ENCODE measurements at regions not wholly inside any gene's neighbourhood (a gene's known extent, or its start where the extent isn't known, plus 50 kb on each side); places are given as distances from the start of the nearest gene placed in this dataset.

- no peak overlapping the region for H3K4me3 ChIP-seq (ENCODE audit: control insufficient read depth, low read depth, low read length)
- TF ChIP-seq, protein P1, sequence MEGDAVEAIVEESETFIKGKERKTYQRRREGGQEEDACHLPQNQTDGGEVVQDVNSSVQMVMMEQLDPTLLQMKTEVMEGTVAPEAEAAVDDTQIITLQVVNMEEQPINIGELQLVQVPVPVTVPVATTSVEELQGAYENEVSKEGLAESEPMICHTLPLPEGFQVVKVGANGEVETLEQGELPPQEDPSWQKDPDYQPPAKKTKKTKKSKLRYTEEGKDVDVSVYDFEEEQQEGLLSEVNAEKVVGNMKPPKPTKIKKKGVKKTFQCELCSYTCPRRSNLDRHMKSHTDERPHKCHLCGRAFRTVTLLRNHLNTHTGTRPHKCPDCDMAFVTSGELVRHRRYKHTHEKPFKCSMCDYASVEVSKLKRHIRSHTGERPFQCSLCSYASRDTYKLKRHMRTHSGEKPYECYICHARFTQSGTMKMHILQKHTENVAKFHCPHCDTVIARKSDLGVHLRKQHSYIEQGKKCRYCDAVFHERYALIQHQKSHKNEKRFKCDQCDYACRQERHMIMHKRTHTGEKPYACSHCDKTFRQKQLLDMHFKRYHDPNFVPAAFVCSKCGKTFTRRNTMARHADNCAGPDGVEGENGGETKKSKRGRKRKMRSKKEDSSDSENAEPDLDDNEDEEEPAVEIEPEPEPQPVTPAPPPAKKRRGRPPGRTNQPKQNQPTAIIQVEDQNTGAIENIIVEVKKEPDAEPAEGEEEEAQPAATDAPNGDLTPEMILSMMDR (conservative IDR thresholded peaks at IDR 0.05; ENCODE audit: control insufficient read depth, insufficient read depth, low read depth, low read length), result no peak
- DNase-seq (ENCODE audit: low read depth), result no peak
Observed at GRCh38 chr4:58119298-58119697, 1009.1 kb upstream of the IGFBP7 start.

DNA sequence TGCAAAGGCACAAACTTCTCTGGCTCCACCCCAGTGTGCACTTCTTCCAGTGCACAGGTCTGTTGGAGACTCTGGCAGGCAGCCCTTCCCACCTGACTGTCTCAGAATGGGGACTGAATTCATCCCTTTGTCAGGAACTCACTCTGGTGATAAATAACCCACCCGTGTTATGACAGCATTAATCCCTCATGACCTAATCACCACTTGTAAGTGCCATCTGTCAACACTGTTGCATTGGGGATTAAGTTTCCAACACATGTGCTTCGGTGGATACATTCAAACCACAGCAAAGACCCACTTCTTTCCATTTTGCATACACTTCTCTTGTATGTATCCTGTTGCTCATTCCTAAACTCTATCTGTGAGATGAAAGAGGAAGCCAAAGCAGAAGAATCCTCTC is 1002.9 kb upstream of the IGFBP7 start:
- DNase-seq (ENCODE audit: low read depth), result no peak
- H3K4me3 ChIP-seq (ENCODE audit: control insufficient read depth, low read depth, low read length), result no peak overlapping the region
- TF ChIP-seq, protein P1 (conservative IDR thresholded peaks at IDR 0.05; ENCODE audit: control insufficient read depth, insufficient read depth, low read depth, low read length), result no peak

DNA sequence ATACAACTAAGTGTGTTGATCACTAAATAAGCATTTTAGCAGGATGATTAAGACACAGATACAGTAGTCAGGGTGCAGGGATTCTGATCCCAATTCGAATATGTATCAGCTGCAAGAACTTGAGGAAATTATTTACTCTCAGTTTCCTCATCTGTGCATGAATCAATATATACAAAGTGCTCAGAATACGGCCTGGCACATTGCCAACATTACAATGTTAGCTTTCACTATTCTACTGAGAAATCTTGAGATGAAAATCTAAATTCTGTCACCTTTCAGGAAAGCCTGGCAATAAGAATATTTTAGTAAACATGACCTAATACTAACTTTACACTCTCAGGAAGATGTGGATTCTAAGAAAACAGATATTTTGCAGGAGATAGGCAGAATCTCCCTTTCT is 1001.6 kb upstream of the IGFBP7 start:
- no peak for DNase-seq (ENCODE audit: low read depth)
- TF ChIP-seq, protein P1 (conservative IDR thresholded peaks at IDR 0.05; ENCODE audit: control insufficient read depth, insufficient read depth, low read depth, low read length), result no peak
- H3K4me3 ChIP-seq (ENCODE audit: control insufficient read depth, low read depth, low read length), result no peak overlapping the region

DNA sequence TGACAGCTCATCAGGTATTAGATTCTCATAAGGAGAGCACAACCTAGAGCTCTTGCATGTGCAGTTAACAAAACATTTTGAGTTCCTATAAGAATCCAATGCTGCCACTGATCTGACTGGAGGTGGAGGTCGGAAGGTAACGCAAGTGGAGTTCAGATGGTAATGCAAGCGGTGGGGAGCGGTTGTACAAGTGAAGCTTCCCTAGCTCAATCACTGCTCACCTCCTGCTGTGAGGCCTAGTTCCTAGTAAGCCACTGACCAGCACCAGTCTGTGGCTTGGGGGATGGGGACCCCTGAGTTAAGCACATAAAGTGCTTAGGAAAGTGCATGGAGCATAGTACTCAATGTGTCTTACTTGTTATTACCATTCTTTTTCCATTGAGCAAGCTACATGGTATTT is 983.2 kb upstream of the IGFBP7 start:
- no peak overlapping the region for H3K4me3 ChIP-seq (ENCODE audit: control insufficient read depth, low read depth, low read length)
- DNase-seq (ENCODE audit: low read depth), result no peak
- TF ChIP-seq, protein P1 (conservative IDR thresholded peaks at IDR 0.05; ENCODE audit: control insufficient read depth, insufficient read depth, low read depth, low read length), result no peak

GRCh38 chr4:58090539-58090938 is 980.4 kb upstream of the IGFBP7 start:
- DNase-seq (ENCODE audit: low read depth), result no peak
- no peak overlapping the region for H3K4me3 ChIP-seq (ENCODE audit: control insufficient read depth, low read depth, low read length)
- TF ChIP-seq, protein P1 (conservative IDR thresholded peaks at IDR 0.05; ENCODE audit: control insufficient read depth, insufficient read depth, low read depth, low read length), result no peak

DNA sequence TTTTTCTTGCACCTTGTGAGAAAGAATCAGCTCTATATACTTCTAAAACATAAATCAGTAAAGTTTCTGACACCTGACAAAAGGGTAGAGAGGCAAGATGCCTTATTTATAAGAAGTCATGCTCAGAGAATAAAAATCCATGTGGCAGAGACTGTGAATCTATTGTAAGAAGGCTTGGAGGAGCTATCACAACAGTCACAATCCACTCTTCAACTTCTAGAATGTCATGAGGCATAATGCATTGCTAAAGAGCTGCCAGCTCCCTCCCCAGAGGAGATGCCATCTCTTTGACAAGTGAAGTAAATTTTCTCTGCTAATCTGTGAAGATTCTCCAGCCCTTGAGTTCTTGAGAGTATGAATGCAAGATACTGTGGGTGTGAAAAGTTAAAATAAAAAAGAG is 971.2 kb upstream of the IGFBP7 start:
- TF ChIP-seq, protein P1 (conservative IDR thresholded peaks at IDR 0.05; ENCODE audit: control insufficient read depth, insufficient read depth, low read depth, low read length), result no peak
- H3K4me3 ChIP-seq (ENCODE audit: control insufficient read depth, low read depth, low read length), result no peak overlapping the region
- DNase-seq (ENCODE audit: low read depth), result no peak

- TF ChIP-seq, protein P1 (conservative IDR thresholded peaks at IDR 0.05; ENCODE audit: control insufficient read depth, insufficient read depth, low read depth, low read length), result no peak
- no peak overlapping the region for H3K4me3 ChIP-seq (ENCODE audit: control insufficient read depth, low read depth, low read length)
- DNase-seq (ENCODE audit: low read depth), result no peak
Observed at GRCh38 chr4:58075724-58076123, 965.5 kb upstream of the IGFBP7 start.
